OCI-LY1 (cell line): ENCODE measurements at regions not wholly inside any gene's neighbourhood (a gene's known extent, or its start where the extent isn't known, plus 50 kb on each side); places are given as distances from the start of the nearest gene placed in this dataset.
"Not testable (repeated sequence)": the region's sequence is repeated elsewhere in the genome, so short reads cannot be mapped to it uniquely, and the experiment has no call there.

Experiments used
- H2AFZ ChIP-seq: fragments of 200-600 bp; sonication (generic), shearing (Covaris generic); 2 replicates; pipeline ENCODE4 v1.6.0; 2014; ENCODE audit warnings: antibody characterized with exemption, mild to moderate bottlenecking, low read length
- H3F3A ChIP-seq: fragments of 200-600 bp; sonication (generic), shearing (Covaris generic); 2 replicates; pipeline ENCODE4 v1.6.0; 2014; ENCODE audit warnings: mild to moderate bottlenecking, antibody characterized with exemption, low read length, moderate library complexity; ENCODE audit not compliant: insufficient read depth
- H3K27ac ChIP-seq: fragments of 200-600 bp; sonication (generic); 2 replicates; pipeline ENCODE4 v1.5.1; 2014; ENCODE audit warnings: low read length, mixed run types, mild to moderate bottlenecking, low read depth; ENCODE audit not compliant: poor library complexity, severe bottlenecking
- H3K27me3 ChIP-seq: fragments of 200-600 bp; sonication (generic); 2 replicates; pipeline ENCODE4 v1.6.0; 2014; ENCODE audit warnings: antibody characterized with exemption, mild to moderate bottlenecking, low read length, moderate library complexity; ENCODE audit not compliant: insufficient read depth
- H3K36me3 ChIP-seq: fragments of 200-600 bp; sonication (generic); 2 replicates; pipeline ENCODE4 v1.6.1; 2014; ENCODE audit warnings: mild to moderate bottlenecking, antibody characterized with exemption, low read length, moderate library complexity, mixed read lengths; ENCODE audit not compliant: insufficient read depth
- H3K4me1 ChIP-seq: fragments of 200-600 bp; sonication (generic); 2 replicates; pipeline ENCODE4 v1.5.1; 2014; ENCODE audit warnings: mild to moderate bottlenecking, low read length, moderate library complexity; ENCODE audit not compliant: insufficient read depth, severe bottlenecking
- H3K4me2 ChIP-seq: fragments of 200-600 bp; sonication (generic), shearing (Covaris generic); 2 replicates; pipeline ENCODE4 v1.6.1; 2014; ENCODE audit warnings: low read length
- H3K4me3 ChIP-seq: fragments of 200-600 bp; sonication (generic); 2 replicates; pipeline ENCODE4 v1.5.1; 2014; ENCODE audit warnings: low read length, low read depth, mild to moderate bottlenecking, mixed read lengths; ENCODE audit not compliant: poor library complexity, severe bottlenecking
- H3K79me2 ChIP-seq: fragments of 200-600 bp; shearing (Covaris generic); 2 replicates; pipeline ENCODE4 v1.6.1; 2016; ENCODE audit warnings: mixed run types, low read length, mixed read lengths; ENCODE audit not compliant: insufficient read depth
- H3K9ac ChIP-seq: fragments of 200-600 bp; sonication (generic), shearing (Covaris generic); 2 replicates; pipeline ENCODE4 v1.6.1; 2014; ENCODE audit warnings: mild to moderate bottlenecking, low read length, mixed read lengths
- H3K9me2 ChIP-seq: fragments of 200-600 bp; sonication (generic), shearing (Covaris generic); 2 replicates; pipeline ENCODE4 v1.6.1; 2014; ENCODE audit warnings: low read depth, mild to moderate bottlenecking, low read length, mixed read lengths
- H3K9me3 ChIP-seq: fragments of 200-600 bp; shearing (Covaris generic); 2 replicates; pipeline ENCODE4 v1.6.1; 2014; ENCODE audit warnings: low read length, mixed read lengths
- H4K20me1 ChIP-seq: fragments of 200-600 bp; sonication (generic), shearing (Covaris generic); 2 replicates; pipeline ENCODE4 v1.6.0; 2016; ENCODE audit warnings: mild to moderate bottlenecking, low read length; ENCODE audit not compliant: insufficient read depth
- CTCF ChIP-seq: fragments of 200-600 bp; sonication (generic), shearing (Covaris generic); IDR thresholded peaks from 2 replicates; pipeline ENCODE4 v1.5.1; 2017; ENCODE audit warnings: mild to moderate bottlenecking, antibody characterized with exemption, low read length, moderate library complexity, mixed read lengths
- EZH2 ChIP-seq: fragments of 200-600 bp; sonication (generic), shearing (Covaris generic); IDR thresholded peaks from 2 replicates; pipeline ENCODE4 v1.8.0; 2017; ENCODE audit warnings: borderline replicate concordance, mixed run types, mild to moderate bottlenecking, antibody characterized with exemption, low read length, moderate library complexity, mixed read lengths

- Histone ChIP-seq H3K79me2 (no peaks in the 10 kb centered on the region), H3K36me3 (no peaks in the 10 kb centered on the region), H3K27me3 (no peaks in the 10 kb centered on the region), H3K4me2 (no peak overlapping the region), H3K9me2 (no peaks in the 10 kb centered on the region), H4K20me1 (no peaks in the 10 kb centered on the region), H3K27ac (no peak overlapping the region), H3K4me1 (peaks cover 20% of the 10 kb centered on the region), H3F3A (0 out of 2 replicates have a peak, but pooled peaks cover 4% of the 10 kb centered on the region), H3K9me3 (peaks cover 4% of the 10 kb centered on the region; the same call in 1 of the 2 replicates), H3K4me3 (no peak overlapping the region), H2AFZ (no peak overlapping the region), H3K9ac (no peak overlapping the region)
- TF ChIP-seq EZH2 (no peak), CTCF (no peak)
Measured at GRCh38 chr9:24897826-24898225, 352.1 kb upstream of the IZUMO3 start.

- Histone ChIP-seq H3K79me2 (no peaks in the 10 kb centered on the region), H3K27ac (no peak overlapping the region), H4K20me1 (no peaks in the 10 kb centered on the region)
Measured at GRCh38 chr9:24881361-24881760, 335.7 kb upstream of the IZUMO3 start.

GRCh38 chr9:24879591-24879990 is 333.9 kb upstream of the IZUMO3 start:
- Histone ChIP-seq H3K4me2 (no peak overlapping the region), H3F3A (no peaks in the 10 kb centered on the region), H3K9me3 (no peaks in the 10 kb centered on the region), H3K9me2 (no peaks in the 10 kb centered on the region), H3K36me3 (no peaks in the 10 kb centered on the region), H3K27ac (no peak overlapping the region), H3K27me3 (no peaks in the 10 kb centered on the region), H4K20me1 (no peaks in the 10 kb centered on the region), H3K4me3 (no peak overlapping the region), H2AFZ (no peak overlapping the region; the same call in 1 of the 2 replicates), H3K4me1 (no peaks in the 10 kb centered on the region), H3K79me2 (no peaks in the 10 kb centered on the region), H3K9ac (no peak overlapping the region)
- no peak for TF ChIP-seq CTCF
- TF ChIP-seq EZH2 = no peak

More at GRCh38 chr9:24881361-24881760, 335.7 kb upstream of the IZUMO3 start:
- no peaks in the 10 kb centered on the region for H3K27me3 ChIP-seq
- H3F3A ChIP-seq = no peaks in the 10 kb centered on the region
- H2AFZ ChIP-seq = no peak overlapping the region
- H3K4me1 ChIP-seq = no peaks in the 10 kb centered on the region
- no peak overlapping the region for H3K9ac ChIP-seq
- H3K4me2 ChIP-seq = no peak overlapping the region
- H3K36me3 ChIP-seq = no peaks in the 10 kb centered on the region
- no peaks in the 10 kb centered on the region for H3K9me3 ChIP-seq
- no peaks in the 10 kb centered on the region for H3K9me2 ChIP-seq
- H3K4me3 ChIP-seq = no peak overlapping the region
- TF ChIP-seq EZH2 = no peak
- no peak for TF ChIP-seq CTCF

GRCh38 chr9:24856601-24857000 is 310.9 kb upstream of the IZUMO3 start:
- not testable (repeated sequence) for H3K27ac ChIP-seq, H3K4me3 ChIP-seq, H3K79me2 ChIP-seq, H3K27me3 ChIP-seq, H3K9me2 ChIP-seq, H3F3A ChIP-seq, H2AFZ ChIP-seq, H3K9me3 ChIP-seq, H3K4me2 ChIP-seq, H3K36me3 ChIP-seq, H4K20me1 ChIP-seq, H3K9ac ChIP-seq, H3K4me1 ChIP-seq
